Dendritic cell treated with granulocyte-macrophage colony-stimulating factor and Interleukin-4, amounts not matched to agents 40 ng/mL and 50 ng/mL, for 4 days (primary cell): ENCODE measurements at regions not wholly inside any gene's neighbourhood (a gene's known extent, or its start where the extent isn't known, plus 50 kb on each side); places are given as distances from the start of the nearest gene placed in this dataset.

Experiments used
- H3K27ac Mint-ChIP-seq: one replicate; pipeline ENCODE4 v1.8.0; 2022; ENCODE audit warnings: mild to moderate bottlenecking, mixed read lengths
- H3K27me3 Mint-ChIP-seq: one replicate; pipeline ENCODE4 v1.8.0; 2022; ENCODE audit warnings: mild to moderate bottlenecking, mixed read lengths
- H3K36me3 Mint-ChIP-seq: one replicate; pipeline ENCODE4 v1.8.0; 2022; ENCODE audit warnings: low read depth, mixed read lengths
- H3K4me1 Mint-ChIP-seq: one replicate; pipeline ENCODE4 v1.8.0; 2022; ENCODE audit warnings: low read depth, mixed read lengths
- H3K4me3 Mint-ChIP-seq: one replicate; pipeline ENCODE4 v1.8.0; 2022; ENCODE audit warnings: mild to moderate bottlenecking, moderate library complexity, mixed read lengths
- H3K9me3 Mint-ChIP-seq: one replicate; pipeline ENCODE4 v1.8.0; 2022; ENCODE audit warnings: mixed read lengths
- intact Hi-C: fragments of 100-400 bp; cut with micrococcal nuclease; formaldehyde crosslinking; loops from one replicate; pipeline ENCODE4 v1.15.0; 2022

- Mint-ChIP-seq H3K36me3 (no peaks in the 10 kb centered on the region), H3K4me1 (no peaks in the 10 kb centered on the region), H3K27ac (no peak overlapping the region), H3K9me3 (no peaks in the 10 kb centered on the region), H3K27me3 (no peaks in the 10 kb centered on the region), H3K4me3 (no peak overlapping the region)
- intact Hi-C loops = no loop called here
Observed at GRCh38 chr3:59135096-59135495, 85.3 kb upstream of the CFAP20DC start.

DNA sequence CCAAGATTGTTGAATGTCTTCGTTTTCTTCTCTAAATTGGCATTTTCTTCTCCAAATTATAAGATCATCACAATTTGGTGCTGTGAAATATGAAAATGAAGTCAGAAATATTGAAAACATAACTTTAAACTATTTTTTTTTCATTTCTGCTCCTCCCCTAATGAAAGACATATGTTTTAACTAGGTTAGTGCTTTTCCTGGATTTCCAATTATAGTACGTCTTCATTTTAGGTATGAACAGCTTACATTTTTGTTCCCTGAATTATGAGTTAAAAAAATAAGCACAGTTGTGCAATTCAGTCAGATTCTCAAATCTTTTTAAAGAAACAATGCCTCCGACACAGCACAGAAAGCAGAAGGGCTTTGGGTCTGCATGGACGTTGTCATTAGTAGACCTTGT is 83.5 kb upstream of the CFAP20DC start:
- no peaks in the 10 kb centered on the region for H3K27me3 Mint-ChIP-seq
- intact Hi-C loops = no loop called here
- H3K4me3 Mint-ChIP-seq = no peak overlapping the region
- H3K4me1 Mint-ChIP-seq = no peaks in the 10 kb centered on the region
- no peaks in the 10 kb centered on the region for H3K36me3 Mint-ChIP-seq
- H3K27ac Mint-ChIP-seq = no peak overlapping the region
- no peaks in the 10 kb centered on the region for H3K9me3 Mint-ChIP-seq

GRCh38 chr3:59131016-59131766 is 81.4 kb upstream of the CFAP20DC start:
- Mint-ChIP-seq H3K27me3 (no peaks in the 10 kb centered on the region), H3K27ac (no peak overlapping the region), H3K9me3 (no peaks in the 10 kb centered on the region), H3K36me3 (no peaks in the 10 kb centered on the region), H3K4me1 (no peaks in the 10 kb centered on the region), H3K4me3 (no peak overlapping the region)
- intact Hi-C loops = no loop called here

DNA sequence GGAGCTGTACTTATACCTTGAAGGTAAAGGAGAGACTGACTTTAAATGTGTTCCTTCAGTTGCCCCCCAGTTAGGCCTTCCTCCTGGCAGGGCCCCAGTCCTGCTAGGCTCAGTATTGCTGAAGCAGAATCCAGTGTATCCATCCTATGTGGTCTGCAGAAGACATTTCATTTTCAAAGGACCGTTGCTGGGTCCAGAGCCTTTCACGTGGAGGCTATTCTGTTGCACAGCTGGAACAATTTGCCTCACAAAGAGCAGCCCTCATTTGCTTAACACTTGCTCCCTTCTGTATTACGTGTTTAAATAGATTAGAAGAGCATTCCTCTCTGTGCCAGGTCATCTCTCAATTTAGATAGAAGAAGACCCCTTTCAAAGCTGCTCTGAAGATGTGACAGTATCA is 78.9 kb upstream of the CFAP20DC start:
- intact Hi-C loops = no loop called here
- H3K9me3 Mint-ChIP-seq = no peaks in the 10 kb centered on the region

GRCh38 chr3:59127071-59127470 is 77.2 kb upstream of the CFAP20DC start:
- H3K36me3 Mint-ChIP-seq = no peaks in the 10 kb centered on the region
- no peaks in the 10 kb centered on the region for H3K27me3 Mint-ChIP-seq
- intact Hi-C loops = no loop called here
- no peaks in the 10 kb centered on the region for H3K4me1 Mint-ChIP-seq
- no peak overlapping the region for H3K4me3 Mint-ChIP-seq
- H3K27ac Mint-ChIP-seq = no peak overlapping the region
- no peaks in the 10 kb centered on the region for H3K9me3 Mint-ChIP-seq

More for the DNA sequence above, 78.9 kb upstream of the CFAP20DC start:
- Mint-ChIP-seq H3K27me3 (no peaks in the 10 kb centered on the region), H3K4me1 (no peaks in the 10 kb centered on the region), H3K27ac (no peak overlapping the region), H3K36me3 (no peaks in the 10 kb centered on the region), H3K4me3 (no peak overlapping the region)

DNA sequence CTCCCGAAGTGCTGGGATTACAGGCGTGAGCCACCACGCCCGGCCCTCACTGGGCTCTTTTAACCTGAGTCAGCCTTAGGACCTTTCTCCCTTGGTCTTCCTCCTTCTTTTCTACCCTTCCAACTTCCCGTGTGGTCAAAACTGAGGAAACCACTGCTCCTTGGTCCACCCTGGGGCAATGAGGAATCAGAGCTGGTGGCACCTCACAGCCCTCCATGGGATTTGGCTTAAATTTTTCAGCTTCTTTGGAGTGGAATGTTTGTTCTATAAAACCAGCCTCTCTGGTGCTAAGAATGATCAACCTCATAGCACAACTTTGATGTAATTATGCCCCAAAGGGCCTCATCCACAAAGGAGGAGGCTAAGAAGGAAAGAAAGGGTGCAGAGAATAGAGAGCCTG is 76.6 kb upstream of the CFAP20DC start:
- intact Hi-C loops = no loop called here
- no peaks in the 10 kb centered on the region for H3K9me3 Mint-ChIP-seq
- H3K4me3 Mint-ChIP-seq = no peak overlapping the region
- no peak overlapping the region for H3K27ac Mint-ChIP-seq
- H3K27me3 Mint-ChIP-seq = no peaks in the 10 kb centered on the region
- H3K4me1 Mint-ChIP-seq = no peaks in the 10 kb centered on the region
- no peaks in the 10 kb centered on the region for H3K36me3 Mint-ChIP-seq

DNA sequence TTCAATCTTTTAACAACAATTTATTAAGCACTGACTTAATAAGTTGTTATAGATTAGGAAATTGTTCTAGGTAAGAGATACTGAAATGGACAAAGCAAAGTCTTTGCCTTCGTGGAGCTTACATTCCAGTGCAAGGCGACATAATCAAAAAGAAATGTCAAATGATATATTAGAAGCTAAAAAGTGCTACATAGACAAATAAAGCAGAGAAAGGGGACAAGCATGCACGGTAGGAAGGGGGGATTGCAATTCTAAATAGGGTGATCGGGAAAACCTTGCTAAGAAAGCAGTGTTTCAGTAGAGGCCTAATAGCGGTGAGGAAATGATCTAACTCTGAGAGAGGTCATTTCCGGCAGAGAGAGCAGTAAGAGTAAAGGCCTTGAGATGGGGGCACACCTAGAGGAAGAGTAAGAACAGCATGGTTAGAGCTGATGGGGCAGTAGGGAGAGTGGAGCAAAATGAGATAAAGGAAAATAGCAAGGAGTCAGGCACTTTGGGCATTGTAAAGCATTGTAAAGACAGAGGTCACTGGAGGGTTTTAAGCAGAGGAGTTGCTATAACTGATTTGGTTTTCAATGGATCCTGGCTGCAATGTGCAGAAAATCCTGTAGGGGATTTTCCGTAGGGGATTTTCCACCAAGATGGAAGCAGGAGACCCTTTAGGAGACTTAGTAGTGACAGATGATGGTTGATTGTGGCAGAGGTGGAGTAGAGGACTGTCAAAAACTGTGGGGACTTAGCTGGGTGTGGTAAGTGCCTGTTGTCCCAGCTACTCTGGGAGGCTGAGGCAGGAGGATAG is 71.7 kb upstream of the CFAP20DC start:
- H3K9me3 Mint-ChIP-seq = peaks cover 9% of the 10 kb centered on the region
- no peak overlapping the region for H3K4me3 Mint-ChIP-seq
- H3K27me3 Mint-ChIP-seq = no peaks in the 10 kb centered on the region
- H3K27ac Mint-ChIP-seq = no peak overlapping the region
- no peaks in the 10 kb centered on the region for H3K4me1 Mint-ChIP-seq
- H3K36me3 Mint-ChIP-seq = no peaks in the 10 kb centered on the region
- intact Hi-C loops = no loop called here

GRCh38 chr3:59118928-59119327 is 69.1 kb upstream of the CFAP20DC start:
- peaks cover 9% of the 10 kb centered on the region for H3K9me3 Mint-ChIP-seq
- intact Hi-C loops = no loop called here
- no peak overlapping the region for H3K27ac Mint-ChIP-seq
- H3K4me1 Mint-ChIP-seq = no peaks in the 10 kb centered on the region
- H3K36me3 Mint-ChIP-seq = no peaks in the 10 kb centered on the region
- H3K4me3 Mint-ChIP-seq = no peak overlapping the region
- no peaks in the 10 kb centered on the region for H3K27me3 Mint-ChIP-seq

- peaks cover 9% of the 10 kb centered on the region for H3K9me3 Mint-ChIP-seq
Observed at GRCh38 chr3:59117396-59117795, 67.6 kb upstream of the CFAP20DC start.

DNA sequence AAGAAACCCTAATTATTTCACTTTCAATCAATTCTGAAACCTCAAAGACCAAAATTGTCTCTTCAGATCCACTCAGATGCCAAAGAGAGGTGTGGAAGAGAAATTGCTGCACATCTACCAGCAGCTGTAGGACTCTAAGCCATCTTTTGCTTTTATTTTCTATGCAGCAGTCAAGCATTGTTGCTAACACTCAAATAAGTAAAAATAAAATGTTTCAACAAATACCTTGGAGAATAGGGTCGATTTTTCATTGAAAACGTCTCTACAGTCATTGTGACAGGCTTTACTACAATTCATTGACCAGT is 66.4 kb upstream of the CFAP20DC start:
- Mint-ChIP-seq H3K4me1 (no peaks in the 10 kb centered on the region), H3K9me3 (peaks cover 9% of the 10 kb centered on the region), H3K27me3 (no peaks in the 10 kb centered on the region), H3K27ac (no peak overlapping the region), H3K36me3 (no peaks in the 10 kb centered on the region), H3K4me3 (no peak overlapping the region)
- intact Hi-C loops = no loop called here

More at GRCh38 chr3:59117396-59117795, 67.6 kb upstream of the CFAP20DC start:
- Mint-ChIP-seq H3K4me3 (no peak overlapping the region), H3K36me3 (no peaks in the 10 kb centered on the region), H3K27ac (no peak overlapping the region), H3K27me3 (no peaks in the 10 kb centered on the region), H3K4me1 (no peaks in the 10 kb centered on the region)
- intact Hi-C loops = no loop called here

GRCh38 chr3:59115364-59116232 is 65.8 kb upstream of the CFAP20DC start:
- Mint-ChIP-seq H3K9me3 (peaks cover 9% of the 10 kb centered on the region), H3K4me3 (no peak overlapping the region), H3K27me3 (no peaks in the 10 kb centered on the region), H3K4me1 (no peaks in the 10 kb centered on the region), H3K27ac (no peak overlapping the region), H3K36me3 (no peaks in the 10 kb centered on the region)
- intact Hi-C loops = no loop called here

- Mint-ChIP-seq H3K36me3 (no peaks in the 10 kb centered on the region), H3K4me1 (peaks cover 8% of the 10 kb centered on the region), H3K9me3 (no peaks in the 10 kb centered on the region), H3K27me3 (no peaks in the 10 kb centered on the region), H3K4me3 (no peak overlapping the region), H3K27ac (no peak overlapping the region)
- intact Hi-C loops = no loop called here
Observed at GRCh38 chr3:59107856-59108815, 58.3 kb upstream of the CFAP20DC start.

GRCh38 chr3:59106085-59106648 is 56.3 kb upstream of the CFAP20DC start:
- Mint-ChIP-seq H3K4me1 (peaks cover 8% of the 10 kb centered on the region), H3K36me3 (no peaks in the 10 kb centered on the region), H3K27ac (no peak overlapping the region), H3K27me3 (no peaks in the 10 kb centered on the region), H3K9me3 (no peaks in the 10 kb centered on the region), H3K4me3 (no peak overlapping the region)
- intact Hi-C loops = no loop called here
